ENCODE measurements at regions not wholly inside any gene's neighbourhood (a gene's known extent, or its start where the extent isn't known, plus 50 kb on each side); places are given as distances from the start of the nearest gene placed in this dataset.
A peak's percentile ranks its signal among the peaks of the same experiment; 100 is the strongest.

- Histone ChIP-seq H3K27me3 (ENCODE audit: control insufficient read depth, insufficient read depth, low read length) (no peaks in the 10 kb centered on the region), H3K36me3 (ENCODE audit: control insufficient read depth, insufficient read depth, low read length) (no peaks in the 10 kb centered on the region), H3K4me3 (ENCODE audit: low read depth, low read length) (no peak overlapping the region)
- TF ChIP-seq, protein P1, sequence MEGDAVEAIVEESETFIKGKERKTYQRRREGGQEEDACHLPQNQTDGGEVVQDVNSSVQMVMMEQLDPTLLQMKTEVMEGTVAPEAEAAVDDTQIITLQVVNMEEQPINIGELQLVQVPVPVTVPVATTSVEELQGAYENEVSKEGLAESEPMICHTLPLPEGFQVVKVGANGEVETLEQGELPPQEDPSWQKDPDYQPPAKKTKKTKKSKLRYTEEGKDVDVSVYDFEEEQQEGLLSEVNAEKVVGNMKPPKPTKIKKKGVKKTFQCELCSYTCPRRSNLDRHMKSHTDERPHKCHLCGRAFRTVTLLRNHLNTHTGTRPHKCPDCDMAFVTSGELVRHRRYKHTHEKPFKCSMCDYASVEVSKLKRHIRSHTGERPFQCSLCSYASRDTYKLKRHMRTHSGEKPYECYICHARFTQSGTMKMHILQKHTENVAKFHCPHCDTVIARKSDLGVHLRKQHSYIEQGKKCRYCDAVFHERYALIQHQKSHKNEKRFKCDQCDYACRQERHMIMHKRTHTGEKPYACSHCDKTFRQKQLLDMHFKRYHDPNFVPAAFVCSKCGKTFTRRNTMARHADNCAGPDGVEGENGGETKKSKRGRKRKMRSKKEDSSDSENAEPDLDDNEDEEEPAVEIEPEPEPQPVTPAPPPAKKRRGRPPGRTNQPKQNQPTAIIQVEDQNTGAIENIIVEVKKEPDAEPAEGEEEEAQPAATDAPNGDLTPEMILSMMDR (IDR thresholded peaks at IDR 0.05; ENCODE audit: insufficient read depth, low read length, poor library complexity, severe bottlenecking), result no peak
- no peak for DNase-seq (ENCODE audit: low read depth)
Measured at GRCh38 chrX:118179718-118180117, 63.1 kb upstream of the KLHL13 start.

DNA sequence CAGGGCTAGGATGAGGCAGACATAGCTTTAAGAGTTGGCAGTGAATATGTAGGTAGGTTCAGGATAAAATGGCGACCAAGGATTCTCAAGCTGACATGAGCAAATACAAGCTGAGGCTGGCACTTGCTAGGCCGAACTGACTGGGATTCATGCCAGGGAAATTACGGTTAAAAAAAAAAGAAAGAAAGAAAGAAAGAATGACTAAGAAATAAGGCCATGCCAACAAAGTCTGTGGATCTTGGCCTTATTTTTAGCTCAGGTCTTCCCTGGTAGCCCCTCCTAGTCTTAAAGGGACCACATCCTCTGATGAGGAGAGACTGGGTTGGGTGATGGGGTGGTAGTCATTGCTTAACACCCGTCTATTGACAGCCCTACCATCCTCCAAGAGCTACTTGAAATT, 64.4 kb upstream of the KLHL13 start:
- Histone ChIP-seq H3K27me3 (ENCODE audit: control insufficient read depth, insufficient read depth, low read length) (no peaks in the 10 kb centered on the region), H3K4me3 (ENCODE audit: low read depth, low read length) (no peak overlapping the region), H3K36me3 (ENCODE audit: control insufficient read depth, insufficient read depth, low read length) (no peaks in the 10 kb centered on the region)
- DNase-seq (ENCODE audit: low read depth), result peak; percentile 47
- TF ChIP-seq, protein P1 (IDR thresholded peaks at IDR 0.05; ENCODE audit: insufficient read depth, low read length, poor library complexity, severe bottlenecking), result no peak

GRCh38 chrX:118182025-118182424, 65.4 kb upstream of the KLHL13 start:
- H3K36me3 ChIP-seq (ENCODE audit: control insufficient read depth, insufficient read depth, low read length), result no peaks in the 10 kb centered on the region
- H3K27me3 ChIP-seq (ENCODE audit: control insufficient read depth, insufficient read depth, low read length), result no peaks in the 10 kb centered on the region
- DNase-seq (ENCODE audit: low read depth), result peak; percentile 21
- TF ChIP-seq, protein P1 (IDR thresholded peaks at IDR 0.05; ENCODE audit: insufficient read depth, low read length, poor library complexity, severe bottlenecking), result no peak
- H3K4me3 ChIP-seq (ENCODE audit: low read depth, low read length), result no peak overlapping the region

GRCh38 chrX:118182681-118183080, 66.1 kb upstream of the KLHL13 start:
- no peak for DNase-seq (ENCODE audit: low read depth)
- H3K4me3 ChIP-seq (ENCODE audit: low read depth, low read length), result no peak overlapping the region
- no peaks in the 10 kb centered on the region for H3K36me3 ChIP-seq (ENCODE audit: control insufficient read depth, insufficient read depth, low read length)
- TF ChIP-seq, protein P1 (IDR thresholded peaks at IDR 0.05; ENCODE audit: insufficient read depth, low read length, poor library complexity, severe bottlenecking), result no peak
- H3K27me3 ChIP-seq (ENCODE audit: control insufficient read depth, insufficient read depth, low read length), result no peaks in the 10 kb centered on the region

DNA sequence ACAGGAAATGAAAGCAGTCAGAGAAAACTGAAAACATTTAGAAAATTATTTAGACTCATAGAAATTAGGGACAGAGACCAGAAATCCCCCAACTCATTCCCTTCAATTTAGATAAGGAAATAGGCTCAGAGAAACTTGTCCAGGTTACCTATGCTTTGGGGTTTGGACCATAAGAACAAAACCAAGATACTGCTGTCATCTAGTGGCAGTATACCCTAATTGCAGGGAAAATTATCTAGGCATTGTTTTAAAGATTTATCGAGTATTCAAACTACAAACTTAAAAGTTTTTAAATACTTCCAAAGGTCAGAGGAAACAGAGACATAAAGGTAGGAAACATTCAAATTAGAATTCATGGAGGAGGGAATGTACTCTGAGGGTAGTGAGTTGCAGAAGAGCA, 67.0 kb upstream of the KLHL13 start:
- no peak for DNase-seq (ENCODE audit: low read depth)
- TF ChIP-seq, protein P1 (IDR thresholded peaks at IDR 0.05; ENCODE audit: insufficient read depth, low read length, poor library complexity, severe bottlenecking), result peak; percentile 9
- Histone ChIP-seq H3K27me3 (ENCODE audit: control insufficient read depth, insufficient read depth, low read length) (no peaks in the 10 kb centered on the region), H3K4me3 (ENCODE audit: low read depth, low read length) (no peak overlapping the region), H3K36me3 (ENCODE audit: control insufficient read depth, insufficient read depth, low read length) (no peaks in the 10 kb centered on the region)

- Histone ChIP-seq H3K4me3 (ENCODE audit: low read depth, low read length) (no peak overlapping the region), H3K27me3 (ENCODE audit: control insufficient read depth, insufficient read depth, low read length) (no peaks in the 10 kb centered on the region), H3K36me3 (ENCODE audit: control insufficient read depth, insufficient read depth, low read length) (no peaks in the 10 kb centered on the region)
- DNase-seq (ENCODE audit: low read depth), result no peak
- TF ChIP-seq, protein P1 (IDR thresholded peaks at IDR 0.05; ENCODE audit: insufficient read depth, low read length, poor library complexity, severe bottlenecking), result no peak
Measured at GRCh38 chrX:118187100-118187499, 70.5 kb upstream of the KLHL13 start.

All from kidney epithelial cell (primary cell).